DND-41 (cell line): ENCODE measurements at regions not wholly inside any gene's neighbourhood (a gene's known extent, or its start where the extent isn't known, plus 50 kb on each side); places are given as distances from the start of the nearest gene placed in this dataset.

Experiments used
- CTCF ChIP-seq: IDR thresholded peaks from 2 replicates; pipeline ENCODE4 v1.5.1; 2012; ENCODE audit warnings: borderline replicate concordance, low read length, moderate library complexity, mild to moderate bottlenecking; ENCODE audit not compliant: poor library complexity, severe bottlenecking; ENCODE audit errors: extremely low read depth
- EZH2 ChIP-seq: IDR thresholded peaks from 3 replicates; pipeline ENCODE4 v1.6.1; 2012; ENCODE audit warnings: borderline replicate concordance, low read depth, mild to moderate bottlenecking, moderate library complexity, low read length, inconsistent platforms; ENCODE audit not compliant: severe bottlenecking

GRCh38 chr4:31651541-31651940 is 931.4 kb downstream of the PCDH7 start:
- TF ChIP-seq CTCF (no peak), EZH2 (no peak)
